Inflammatory macrophage (primary cell): ENCODE measurements at regions not wholly inside any gene's neighbourhood (a gene's known extent, or its start where the extent isn't known, plus 50 kb on each side); places are given as distances from the start of the nearest gene placed in this dataset.

Experiments used
- DNase-seq, 2 donors: peaks; one replicate each; pipeline ENCODE4 v3.0.0-alpha.2; 2020 to 2022

- DNase-seq = no peak
Measured at GRCh38 chr1:183711165-183711682, 58.1 kb upstream of the APOBEC4 start.

- no peak for DNase-seq
Measured at GRCh38 chr1:183710734-183711133, 57.6 kb upstream of the APOBEC4 start.

DNA sequence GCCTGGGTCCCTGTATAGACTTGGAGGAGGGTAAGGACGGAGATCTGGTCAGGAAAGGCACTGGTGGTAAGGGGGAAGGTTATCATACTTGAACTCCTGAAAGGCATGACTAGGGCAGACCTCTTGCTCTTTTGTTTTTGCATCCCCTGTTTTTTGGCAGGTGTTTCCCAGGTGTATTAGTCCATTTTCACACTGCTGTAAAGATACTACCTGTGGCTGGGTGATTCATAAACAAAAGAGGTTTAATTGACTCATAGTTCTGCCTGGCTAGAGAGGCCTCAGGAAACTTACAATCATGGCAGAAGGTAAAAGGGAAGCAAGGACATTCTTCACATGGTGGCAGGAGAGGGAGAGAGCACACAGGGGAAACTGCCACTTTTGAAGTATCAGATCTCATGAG is 57.2 kb upstream of the APOBEC4 start:
- no peak for DNase-seq

- no peak for DNase-seq
Measured at GRCh38 chr1:183704131-183704530, 51.0 kb upstream of the APOBEC4 start.
